GM19238 (cell line): ENCODE measurements at regions not wholly inside any gene's neighbourhood (a gene's known extent, or its start where the extent isn't known, plus 50 kb on each side); places are given as distances from the start of the nearest gene placed in this dataset.

Experiments
- DNase-seq: peaks from one replicate; pipeline ENCODE4 v3.0.0; 2011; ENCODE audit warnings: low spot score; ENCODE audit not compliant: insufficient read length

DNA sequence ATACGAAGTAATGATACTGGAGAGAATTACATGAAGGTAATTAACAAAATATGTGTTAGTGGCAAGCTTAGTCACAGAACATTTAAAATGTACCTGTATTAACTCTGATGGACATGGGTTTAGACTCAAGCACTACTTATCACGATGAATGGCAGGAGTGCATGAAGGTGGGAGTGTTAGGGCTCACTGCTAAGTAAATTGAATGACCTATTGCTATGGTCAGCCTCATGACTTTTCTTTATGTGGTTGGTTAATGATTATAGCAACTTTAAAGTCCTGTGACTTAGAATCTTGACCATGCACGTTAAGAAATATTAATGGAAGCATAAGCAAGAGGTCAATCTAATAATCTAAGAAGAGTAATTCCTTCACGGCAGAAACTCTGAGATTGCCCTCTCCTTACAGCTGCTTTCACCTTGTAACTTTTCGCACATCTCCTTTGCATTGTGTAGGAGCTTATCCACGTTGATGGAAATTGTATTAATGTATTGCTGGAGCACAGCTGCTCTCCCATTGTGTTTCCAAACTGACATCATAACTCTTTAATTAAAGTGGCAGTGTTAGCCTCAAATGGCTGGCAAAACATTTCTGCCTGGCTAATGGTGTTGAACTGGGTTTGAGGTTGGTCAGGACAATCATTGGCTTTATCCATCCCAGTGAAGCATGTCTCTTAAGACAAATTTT, 114.5 kb downstream of the RXFP2 start:
- no peak for DNase-seq

DNA sequence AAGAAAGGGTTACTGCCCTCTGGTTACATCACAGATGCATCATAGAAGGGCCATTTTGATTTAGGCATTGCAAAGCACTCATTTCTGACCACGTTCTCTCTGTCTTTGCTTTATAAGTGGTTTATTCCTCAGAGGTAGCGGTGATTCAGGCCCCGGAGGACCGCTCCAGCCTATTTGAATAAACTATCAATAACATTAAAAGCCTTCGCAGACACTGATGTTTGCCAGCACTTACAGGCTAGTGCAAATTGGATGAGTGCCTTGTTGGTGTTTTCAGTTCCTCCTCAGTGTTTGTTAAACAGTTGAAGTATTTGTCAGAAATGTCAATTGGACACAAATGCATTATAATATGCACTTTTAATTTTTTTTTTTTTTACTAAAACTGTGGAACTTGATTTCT, 120.2 kb downstream of the RXFP2 start:
- no peak for DNase-seq

DNA sequence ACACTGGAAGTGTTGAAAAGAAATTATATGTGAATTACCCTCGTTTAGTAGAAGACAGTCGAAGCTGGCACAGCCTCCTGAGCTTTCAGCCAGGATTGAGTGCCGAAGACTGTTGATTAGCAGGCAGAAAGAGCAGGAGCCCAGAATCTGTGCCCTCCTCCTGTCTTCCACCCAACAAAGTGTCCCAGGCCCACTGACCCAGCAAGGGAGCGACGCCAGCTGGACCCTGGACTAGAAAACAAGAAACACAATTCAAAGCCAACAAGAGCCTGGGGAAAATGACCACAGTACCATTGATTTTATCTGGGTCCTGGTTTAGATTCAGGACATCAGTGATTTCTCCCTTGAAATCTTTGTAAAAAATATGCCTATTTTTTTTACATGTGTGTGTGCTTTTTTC, 120.7 kb downstream of the RXFP2 start:
- no peak for DNase-seq

DNA sequence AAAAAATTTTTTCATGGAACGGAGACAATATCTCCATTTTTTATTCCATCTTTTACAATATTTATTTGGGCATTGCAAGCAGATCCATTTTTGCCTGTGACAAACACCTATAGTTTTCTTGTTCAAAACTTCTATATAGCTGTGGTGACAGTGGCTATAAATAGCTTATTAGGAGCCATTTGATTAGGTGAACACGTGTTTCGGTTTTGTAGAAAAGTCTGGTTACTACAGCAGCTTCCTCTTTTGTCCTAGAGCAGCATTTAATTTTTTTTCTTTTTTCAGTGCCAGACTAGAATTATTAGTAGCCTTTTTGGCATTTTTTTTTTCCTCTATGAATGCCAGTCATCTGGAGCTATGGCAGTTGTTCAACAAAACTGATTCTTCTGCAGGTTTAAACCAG, 123.5 kb downstream of the RXFP2 start:
- DNase-seq: no peak

DNA sequence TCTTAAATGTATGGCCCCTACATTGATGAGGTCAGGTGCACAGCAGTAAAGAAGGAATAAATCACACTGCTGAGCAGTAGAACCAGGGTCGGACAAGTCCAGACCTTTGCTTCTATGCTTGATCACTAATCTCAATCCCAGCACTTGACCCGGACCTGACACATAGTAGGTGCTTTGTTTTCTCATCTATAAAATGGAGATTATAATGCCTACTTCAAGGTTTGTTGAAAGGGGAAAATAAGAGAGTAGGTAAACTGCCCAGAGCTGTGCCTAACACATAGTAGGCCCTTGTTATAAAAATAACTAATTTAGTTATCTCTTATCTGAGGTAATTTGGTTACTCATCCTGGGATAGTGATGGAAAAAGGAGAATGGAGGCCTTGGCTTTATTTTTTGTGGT, 125.0 kb downstream of the RXFP2 start:
- DNase-seq: no peak

DNA sequence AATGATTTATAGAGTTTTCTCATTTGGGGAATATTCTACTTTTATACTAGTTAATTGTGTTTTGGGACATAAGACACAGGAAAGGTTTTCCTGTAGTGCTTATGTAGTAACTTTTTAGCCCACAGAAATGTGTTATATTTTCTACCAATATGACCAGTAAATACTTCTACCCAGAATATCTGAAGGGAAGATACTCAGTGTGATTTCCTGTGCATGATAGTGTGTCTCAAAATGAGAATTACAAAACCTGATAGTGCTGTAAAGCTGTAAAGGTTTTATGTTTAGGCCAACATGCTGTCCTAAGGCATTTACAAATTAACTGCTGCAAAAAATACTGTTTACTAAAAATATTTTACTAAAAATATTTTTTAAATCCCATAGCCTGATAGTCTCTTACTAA, 126.8 kb downstream of the RXFP2 start:
- no peak for DNase-seq

DNA sequence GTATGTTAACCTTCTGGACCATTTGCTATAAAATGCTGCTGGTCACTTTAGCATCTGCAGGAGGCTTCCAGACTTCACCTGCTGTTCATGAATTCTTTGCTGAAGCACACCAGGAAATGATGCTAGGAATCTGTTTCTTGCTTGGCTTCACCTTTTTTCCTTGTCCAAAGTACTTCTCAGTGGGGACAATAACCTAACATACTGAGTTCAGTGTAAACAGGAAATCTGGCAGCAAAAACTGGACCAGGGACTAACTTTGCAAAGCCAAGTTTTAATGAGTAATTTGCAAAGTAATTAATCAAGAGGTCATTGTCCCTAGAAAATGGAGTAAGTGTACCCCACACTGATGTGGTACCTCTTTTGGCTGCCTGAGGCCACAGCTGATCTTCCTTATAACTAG, 128.4 kb downstream of the RXFP2 start:
- no peak for DNase-seq

DNA sequence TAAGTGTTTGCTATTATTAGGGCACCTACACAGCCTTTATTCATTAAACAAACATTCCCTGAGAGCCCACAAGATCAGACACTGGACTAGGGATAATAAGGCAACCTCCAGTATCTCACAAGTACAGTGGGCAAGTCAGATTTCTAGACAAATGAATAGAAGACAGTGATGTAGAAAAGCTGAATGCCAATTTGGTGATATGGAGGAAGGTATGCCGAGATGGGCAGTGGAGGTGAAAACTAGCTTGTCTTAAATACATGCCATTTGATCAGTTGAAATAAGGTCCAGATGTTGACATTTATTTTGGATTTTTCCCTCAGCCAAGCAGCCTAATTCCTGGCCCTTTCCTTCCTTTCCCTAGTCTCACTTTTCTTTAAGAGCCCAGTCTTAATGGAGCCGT, 130.3 kb downstream of the RXFP2 start:
- no peak for DNase-seq

DNA sequence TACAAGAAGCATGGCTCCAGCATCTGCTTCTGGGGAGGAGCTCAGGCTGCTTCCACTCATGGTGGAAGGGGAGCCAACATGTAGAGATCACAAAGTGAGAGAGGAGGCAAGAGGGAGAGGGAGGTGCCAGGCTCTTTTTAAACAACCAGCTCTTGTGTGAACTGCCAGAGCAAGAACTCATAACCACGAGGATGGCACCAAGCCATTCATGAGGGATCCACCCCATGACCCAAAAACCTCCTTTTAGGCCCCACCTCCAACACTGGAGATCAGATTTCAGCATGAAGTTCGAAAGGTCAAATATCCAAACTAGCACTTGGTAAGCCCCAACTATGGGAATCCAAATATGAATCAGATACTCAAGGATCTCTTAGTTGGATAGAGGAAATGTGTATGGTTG, 131.2 kb downstream of the RXFP2 start:
- no peak for DNase-seq

DNA sequence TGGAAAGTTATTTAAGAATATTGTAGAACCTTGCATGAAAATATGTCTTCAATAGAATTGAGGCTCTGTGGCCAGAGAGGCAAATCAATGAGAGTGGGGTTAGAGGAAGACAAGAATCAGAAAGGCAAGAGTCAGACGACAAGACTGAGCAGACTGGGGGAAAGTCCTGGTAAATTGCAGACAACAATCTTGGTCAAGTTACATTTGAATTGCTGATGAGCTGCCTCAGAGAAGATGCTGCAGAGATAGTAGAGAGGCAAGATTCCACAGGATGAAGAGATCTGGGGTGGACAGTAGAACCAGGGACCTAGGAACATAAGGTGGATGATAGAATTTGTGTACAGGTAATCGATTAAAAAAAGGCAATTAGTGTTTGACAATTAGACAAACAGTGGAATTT, 133.8 kb downstream of the RXFP2 start:
- no peak for DNase-seq

DNA sequence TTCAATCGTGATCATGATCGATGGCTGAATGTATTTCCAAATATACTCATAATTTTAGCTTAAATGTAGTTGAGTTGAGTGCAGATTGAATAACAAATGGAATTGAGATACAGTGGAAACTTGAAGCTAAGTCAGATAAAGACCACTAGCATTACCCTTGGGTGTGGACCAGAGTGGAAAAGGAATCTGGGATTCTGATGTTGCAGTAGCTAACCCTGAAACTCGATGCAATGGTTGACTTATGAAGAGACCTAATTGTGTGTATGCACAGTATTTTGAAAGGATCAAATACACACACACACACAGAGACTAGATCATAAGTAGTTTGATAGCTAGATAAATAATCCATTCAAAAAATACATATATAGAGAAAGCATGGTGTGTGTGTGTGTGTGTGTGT, 135.8 kb downstream of the RXFP2 start:
- no peak for DNase-seq

DNA sequence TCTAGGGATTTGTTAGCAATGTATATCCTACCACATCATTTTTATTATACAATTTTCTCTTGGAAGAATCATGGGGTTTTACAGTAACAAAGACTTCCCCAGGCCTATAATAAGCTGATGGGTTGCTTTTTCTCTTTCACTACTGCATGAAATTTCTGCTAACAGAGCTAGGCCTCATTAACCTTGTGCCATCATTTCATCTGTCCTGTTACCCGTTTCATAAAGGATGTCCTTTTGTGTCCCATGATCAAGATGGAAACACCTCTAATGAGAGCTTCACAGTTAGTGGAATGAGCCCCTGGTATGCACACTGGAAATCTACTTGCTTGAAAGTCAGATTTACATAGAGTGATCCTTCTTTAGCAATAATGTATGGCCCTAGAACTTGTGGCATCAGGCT, 138.7 kb downstream of the RXFP2 start:
- DNase-seq: no peak

DNA sequence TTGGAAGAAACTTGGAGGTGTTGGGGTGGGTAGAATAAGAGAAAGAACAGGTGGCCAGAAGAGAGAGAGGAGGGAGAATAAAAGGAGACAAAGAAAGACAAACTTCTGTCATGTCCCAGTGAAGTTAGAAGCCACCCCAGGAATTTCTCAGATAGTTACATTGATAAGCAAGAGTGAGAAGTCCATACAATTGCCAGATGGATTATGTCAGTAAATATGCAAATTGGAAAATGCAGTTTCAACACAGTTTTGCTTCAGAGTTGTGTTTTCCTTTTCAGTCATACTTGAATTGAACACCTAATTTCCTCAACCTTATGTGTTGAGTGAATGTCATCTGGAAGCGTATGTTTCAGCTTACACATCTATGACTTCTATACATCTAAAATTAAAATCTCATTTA, 139.2 kb downstream of the RXFP2 start:
- DNase-seq: no peak

DNA sequence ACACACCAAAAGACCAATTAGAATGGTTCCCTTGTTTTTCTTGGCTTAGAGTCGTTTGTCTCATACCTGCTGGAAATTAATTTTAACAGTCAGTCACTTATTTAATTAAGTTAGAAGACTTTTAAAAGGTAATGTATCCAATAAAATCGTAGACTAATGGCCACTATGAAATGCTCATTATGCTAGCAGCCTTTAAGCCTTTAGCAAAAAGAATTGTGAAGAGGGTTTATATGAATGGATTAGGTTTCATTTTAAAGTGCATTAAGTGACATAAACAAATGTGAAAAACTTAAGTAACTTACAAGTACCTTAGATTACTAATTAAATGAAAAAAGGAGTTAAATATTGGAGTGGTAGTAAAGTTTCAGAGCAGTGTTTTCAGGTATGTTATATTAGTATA, 139.6 kb downstream of the RXFP2 start:
- no peak for DNase-seq

DNA sequence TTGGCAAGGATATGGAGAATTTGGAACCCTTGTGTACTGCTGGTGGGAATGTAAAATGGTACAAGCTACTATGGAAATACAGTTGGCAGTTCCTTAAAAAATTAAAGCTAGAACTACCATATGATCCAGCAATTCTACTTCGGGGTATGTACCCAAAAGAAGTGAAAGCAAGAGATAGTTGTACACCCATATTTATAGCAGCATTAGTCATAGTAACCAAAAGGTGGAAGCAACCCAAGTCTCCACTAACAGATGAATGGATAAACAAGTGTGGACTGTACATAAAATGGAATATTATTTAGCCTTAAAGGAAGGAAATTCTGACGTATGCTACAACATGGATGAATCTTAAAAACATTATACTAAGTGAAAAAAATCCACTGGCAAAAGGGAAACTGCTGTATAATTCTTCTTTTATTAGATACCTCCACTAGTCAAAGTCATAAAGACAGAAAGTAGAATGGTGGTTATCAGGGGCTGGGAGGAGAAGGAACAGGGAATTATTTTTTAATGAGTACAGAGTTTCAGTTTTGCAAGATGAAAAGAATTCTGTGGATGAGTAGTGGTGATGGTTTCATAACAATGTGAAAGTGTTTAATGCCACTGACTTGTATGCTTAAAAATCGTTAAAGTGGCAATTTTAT, 141.6 kb downstream of the RXFP2 start:
- no peak for DNase-seq

DNA sequence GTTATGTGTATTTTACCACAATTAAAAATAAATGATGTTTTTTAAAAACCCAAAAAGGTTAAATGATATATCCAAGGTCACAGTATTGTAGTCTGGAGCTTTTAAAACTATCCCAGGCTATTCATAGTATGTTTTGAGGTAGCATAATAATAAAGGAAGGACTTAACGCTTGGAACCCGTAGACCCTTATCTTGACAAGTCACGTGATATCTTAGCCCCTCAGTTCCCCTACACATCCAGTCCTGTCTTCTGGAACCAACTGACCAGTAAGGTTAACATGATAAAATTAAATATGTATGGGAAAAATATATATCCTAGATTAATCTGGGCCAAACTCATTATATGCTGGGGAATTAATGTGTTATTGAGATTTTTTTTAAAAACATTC, 142.2 kb downstream of the RXFP2 start:
- DNase-seq: no peak

DNA sequence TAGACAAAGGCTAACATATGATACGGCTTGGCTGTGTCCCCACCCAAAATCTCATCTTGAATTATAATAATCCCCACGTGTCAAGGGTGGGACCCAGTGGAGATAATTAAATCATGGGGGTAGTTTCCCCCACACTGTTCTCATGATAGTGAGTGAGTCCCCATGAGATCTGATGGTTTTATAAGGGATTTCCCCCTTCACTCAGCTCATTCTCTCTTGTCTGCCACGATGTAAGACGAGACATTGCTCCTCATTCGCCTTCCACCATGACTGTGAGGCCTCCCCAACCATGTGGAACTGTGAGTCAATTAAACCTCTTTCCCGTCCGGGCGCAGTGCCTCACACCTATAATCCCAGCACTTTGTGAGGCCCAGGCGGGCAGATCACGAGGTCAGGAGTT, 143.5 kb downstream of the RXFP2 start:
- no peak for DNase-seq

DNA sequence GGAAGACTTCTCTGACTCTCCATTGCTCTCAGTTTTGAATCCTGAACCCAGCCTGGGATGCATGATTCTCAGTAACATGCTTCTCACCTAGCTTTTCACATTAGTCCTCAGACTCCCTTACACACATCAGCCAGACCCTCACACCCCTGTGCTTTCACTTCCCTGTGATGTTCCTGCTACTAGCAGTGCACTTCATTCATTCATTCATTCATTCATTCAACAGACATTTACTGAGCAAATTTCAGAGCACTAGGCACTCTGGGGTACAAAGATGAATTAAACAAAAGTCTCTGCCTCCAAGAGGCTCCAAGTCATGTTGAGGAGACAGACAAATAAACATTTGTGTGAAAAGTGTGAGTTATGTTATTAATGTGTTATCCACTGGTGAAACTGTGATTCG, 145.2 kb downstream of the RXFP2 start:
- no peak for DNase-seq

DNA sequence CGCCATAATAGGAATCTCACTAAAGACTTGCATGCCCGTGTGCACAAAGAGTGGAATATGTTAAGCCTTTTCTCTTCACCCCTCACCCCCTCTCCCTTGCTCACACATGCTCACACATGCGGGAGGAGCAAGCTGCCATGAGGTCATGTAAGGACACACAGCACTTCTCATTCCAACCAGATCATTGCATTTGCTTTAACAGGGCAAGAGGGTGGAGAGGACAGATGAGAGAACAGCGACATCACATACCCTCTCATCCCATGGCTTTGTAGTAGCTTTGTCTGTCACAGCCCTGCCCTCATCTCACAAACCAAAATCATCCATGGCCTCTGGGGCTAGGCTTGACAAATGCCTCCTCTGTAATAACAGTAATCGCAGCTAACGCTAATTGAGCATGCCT, 145.6 kb upstream of the FRY start:
- DNase-seq: no peak

DNA sequence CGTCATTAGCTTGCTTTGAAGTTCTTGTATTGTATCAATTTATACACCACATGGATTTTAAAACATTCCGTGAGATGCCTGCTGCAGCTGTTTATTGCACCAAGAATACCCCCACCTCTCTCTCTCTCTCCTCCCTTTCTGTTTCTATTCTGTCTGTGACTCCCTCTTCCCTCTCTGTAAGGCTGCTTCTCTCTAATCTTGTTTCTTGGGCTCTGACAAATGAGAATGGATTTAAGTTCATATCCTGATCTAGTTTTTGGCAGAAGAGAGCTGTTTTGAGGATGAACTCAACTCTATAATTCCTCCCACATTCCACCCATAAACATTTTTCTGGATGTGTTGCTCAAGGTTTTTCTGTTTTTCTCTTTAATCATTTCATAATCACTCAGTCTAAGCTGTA, 144.3 kb upstream of the FRY start:
- no peak for DNase-seq

DNA sequence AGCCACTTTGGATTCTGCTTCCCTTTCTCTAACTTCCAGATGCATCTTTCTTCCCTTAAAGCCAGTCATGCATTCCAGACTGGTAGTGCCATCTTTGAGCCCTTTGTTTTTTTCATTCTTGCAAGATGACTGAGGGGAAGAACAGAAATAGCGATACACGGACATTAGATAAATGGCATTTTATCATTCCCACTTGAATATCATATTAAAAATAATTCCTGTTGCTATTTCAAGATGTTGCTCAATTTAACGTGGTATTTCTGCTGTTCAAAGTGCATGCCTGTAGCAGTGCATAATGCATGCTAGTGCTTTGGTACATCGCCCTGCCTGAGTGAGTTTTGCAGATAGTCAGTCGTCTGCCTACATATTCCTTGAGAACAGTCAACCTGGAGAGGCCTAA, 140.6 kb upstream of the FRY start:
- no peak for DNase-seq

DNA sequence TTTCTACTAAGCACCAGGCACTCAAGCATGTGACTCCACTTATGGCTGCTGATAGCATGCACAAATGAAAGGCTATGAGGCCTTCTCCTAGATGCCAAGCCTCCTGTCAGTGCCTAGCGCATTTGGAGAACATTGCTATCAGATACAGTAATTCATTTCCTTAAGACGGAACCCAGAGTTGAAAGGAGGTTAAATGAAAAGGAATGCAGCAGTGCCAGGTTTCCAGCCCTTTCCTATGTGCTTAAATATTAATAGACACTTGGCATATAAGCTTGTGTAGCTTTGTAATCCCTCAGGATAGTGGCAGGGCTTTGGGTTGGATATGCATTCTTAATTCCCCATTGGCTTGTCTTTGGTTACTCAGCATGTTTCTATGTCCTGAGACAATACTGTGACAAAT, 140.1 kb upstream of the FRY start:
- no peak for DNase-seq

DNA sequence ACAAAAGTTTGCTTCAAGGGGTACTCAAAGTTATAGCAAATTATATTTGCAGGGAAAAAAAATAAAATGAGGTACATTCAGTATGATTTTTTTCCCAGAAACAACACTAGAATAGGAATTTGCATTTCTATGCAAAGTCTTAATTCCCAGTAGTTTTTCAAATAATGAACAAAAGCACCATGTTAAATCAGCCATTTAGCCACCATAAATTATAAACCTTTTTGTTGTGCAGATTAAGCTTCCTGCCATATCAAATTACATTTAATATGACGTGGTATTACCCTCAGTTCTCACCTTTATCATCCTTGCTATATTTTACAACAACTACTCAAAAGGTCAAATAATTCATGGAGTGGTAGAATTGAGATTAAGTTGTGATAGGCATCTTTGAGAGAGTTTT, 136.6 kb upstream of the FRY start:
- no peak for DNase-seq

DNA sequence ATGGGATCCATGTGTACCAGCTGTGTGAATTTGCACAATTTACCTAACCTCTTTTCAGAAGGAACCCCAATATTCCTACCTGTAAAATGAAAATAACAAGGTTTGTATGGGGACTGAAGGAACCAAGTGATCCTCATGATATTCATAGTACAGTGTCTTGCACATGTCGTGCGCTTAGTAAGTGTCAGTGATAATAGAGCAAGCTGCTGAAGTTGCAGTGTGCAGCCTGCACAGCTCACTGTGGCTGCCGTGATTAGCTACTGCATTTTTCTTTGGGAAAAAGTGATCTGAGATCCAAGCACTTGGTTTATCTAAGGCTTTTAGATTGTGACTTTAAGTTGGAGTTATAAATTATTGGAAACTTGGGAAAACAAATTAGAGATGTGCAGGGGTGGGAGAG, 135.9 kb upstream of the FRY start:
- no peak for DNase-seq
